H7 (cell line): ENCODE measurements at regions not wholly inside any gene's neighbourhood (a gene's known extent, or its start where the extent isn't known, plus 50 kb on each side); places are given as distances from the start of the nearest gene placed in this dataset.

Source experiments
- DNase-seq: peaks from one replicate; pipeline ENCODE4 v3.0.0; 2012
- H3K27me3 ChIP-seq: 2 replicates; pipeline ENCODE4 v1.6.0; 2011; ENCODE audit warnings: mild to moderate bottlenecking, low read length; ENCODE audit not compliant: control insufficient read depth, insufficient read depth
- H3K36me3 ChIP-seq: replicated peaks from 2 replicates; pipeline ENCODE4 v1.5.1; 2011; ENCODE audit warnings: low read length; ENCODE audit not compliant: control insufficient read depth, insufficient read depth
- H3K4me3 ChIP-seq: 2 replicates; pipeline ENCODE4 v1.5.1; 2011; ENCODE audit warnings: low read depth, mild to moderate bottlenecking, control low read depth, low read length, moderate library complexity; ENCODE audit not compliant: insufficient read depth

DNA sequence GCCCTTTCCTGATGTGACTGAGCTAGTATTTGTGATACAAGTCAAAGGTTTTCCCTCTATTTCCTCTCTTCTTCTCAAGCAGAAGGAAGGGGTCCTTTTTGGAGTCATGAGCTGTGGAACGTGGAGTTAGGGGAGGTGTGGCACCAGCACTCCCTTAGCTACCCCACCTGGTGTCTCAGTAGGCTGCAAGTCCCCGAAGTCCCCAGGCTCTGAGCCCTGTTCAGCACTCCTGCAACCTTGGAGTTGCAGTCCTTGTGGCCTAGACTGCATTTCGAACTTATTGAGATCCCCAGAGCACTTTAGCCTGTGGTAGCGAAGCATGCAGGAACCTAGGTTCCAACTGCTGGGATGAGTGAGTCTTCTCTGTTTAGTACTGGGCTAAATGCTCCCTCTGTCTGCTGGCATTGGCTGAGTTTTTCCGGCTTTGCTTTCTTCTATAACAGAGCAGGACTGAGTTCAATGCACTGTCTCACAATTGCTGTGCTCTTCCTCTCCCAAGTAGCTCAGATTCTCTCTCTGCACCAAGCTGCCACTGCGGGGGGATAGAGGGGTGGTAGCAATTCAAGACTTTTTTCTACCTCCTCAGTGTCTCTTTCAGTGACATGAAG lies 600.7 kb upstream of the CDH9 start:
- Histone ChIP-seq H3K36me3 (no peaks in the 10 kb centered on the region), H3K4me3 (no peak overlapping the region), H3K27me3 (no peaks in the 10 kb centered on the region)
- DNase-seq: no peak

GRCh38 chr5:27619982-27620381 lies 581.6 kb upstream of the CDH9 start:
- H3K36me3 ChIP-seq: no peaks in the 10 kb centered on the region
- H3K4me3 ChIP-seq: no peak overlapping the region
- DNase-seq: no peak
- H3K27me3 ChIP-seq: no peaks in the 10 kb centered on the region

- no peaks in the 10 kb centered on the region for H3K36me3 ChIP-seq
- H3K4me3 ChIP-seq: no peak overlapping the region
- no peaks in the 10 kb centered on the region for H3K27me3 ChIP-seq
- DNase-seq: no peak
These were observed 573.8 kb upstream of the CDH9 start for GRCh38 chr5:27612161-27612560.

DNA sequence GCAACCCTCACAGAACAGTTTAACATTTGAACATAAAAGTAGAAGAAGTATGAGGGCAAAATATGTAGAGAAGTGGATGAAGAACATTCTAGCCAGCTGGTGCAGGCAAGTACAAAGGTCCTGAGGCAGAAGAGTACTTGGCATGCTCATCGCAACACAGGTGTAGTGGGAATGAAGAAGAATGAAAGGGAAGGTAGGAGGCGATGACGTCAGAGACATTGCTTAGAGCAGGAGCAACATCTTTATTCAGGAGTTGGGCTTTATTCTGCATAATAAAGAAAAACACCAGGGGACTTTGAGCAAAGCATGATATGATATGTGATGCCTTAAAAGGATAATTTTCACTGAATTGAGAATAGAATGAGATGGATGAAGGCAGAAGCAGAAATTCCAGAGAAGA lies 570.6 kb upstream of the CDH9 start:
- Histone ChIP-seq H3K4me3 (no peak overlapping the region), H3K36me3 (no peaks in the 10 kb centered on the region), H3K27me3 (no peaks in the 10 kb centered on the region)
- no peak for DNase-seq

- H3K4me3 ChIP-seq: no peak overlapping the region
- DNase-seq: no peak
- no peaks in the 10 kb centered on the region for H3K27me3 ChIP-seq
- no peaks in the 10 kb centered on the region for H3K36me3 ChIP-seq
These were observed 560.2 kb upstream of the CDH9 start for GRCh38 chr5:27598576-27598975.

GRCh38 chr5:27594141-27594540 lies 555.8 kb upstream of the CDH9 start:
- Histone ChIP-seq H3K36me3 (no peaks in the 10 kb centered on the region), H3K4me3 (no peak overlapping the region), H3K27me3 (no peaks in the 10 kb centered on the region)
- no peak for DNase-seq

- Histone ChIP-seq H3K36me3 (no peaks in the 10 kb centered on the region), H3K4me3 (no peak overlapping the region), H3K27me3 (no peaks in the 10 kb centered on the region)
- DNase-seq: no peak
These were observed 553.8 kb upstream of the CDH9 start for GRCh38 chr5:27592231-27592630.

DNA sequence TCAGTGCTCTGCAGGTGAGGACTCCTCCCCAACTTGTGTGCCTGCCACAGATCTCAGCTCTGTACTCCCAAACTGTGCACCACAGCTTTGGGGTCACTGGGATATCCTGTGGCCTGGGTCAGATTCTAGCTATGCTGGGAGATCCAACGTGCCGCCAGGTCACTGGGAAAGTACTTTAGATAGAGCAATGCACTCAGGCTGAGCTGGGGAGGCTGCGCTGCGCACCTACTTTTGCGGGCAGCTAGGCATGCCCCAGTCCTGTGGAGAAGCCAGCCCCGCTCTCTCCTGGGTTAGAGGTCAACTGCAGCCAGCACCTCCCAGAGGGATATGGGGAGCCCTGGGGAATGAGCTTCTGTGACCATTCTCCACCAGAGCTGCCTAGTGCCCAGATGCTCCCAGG lies 552.1 kb upstream of the CDH9 start:
- H3K4me3 ChIP-seq: no peak overlapping the region
- DNase-seq: no peak
- no peaks in the 10 kb centered on the region for H3K27me3 ChIP-seq
- no peaks in the 10 kb centered on the region for H3K36me3 ChIP-seq

GRCh38 chr5:27578279-27578678 lies 539.9 kb upstream of the CDH9 start:
- no peak overlapping the region for H3K4me3 ChIP-seq
- no peak for DNase-seq
- H3K36me3 ChIP-seq: no peaks in the 10 kb centered on the region
- no peaks in the 10 kb centered on the region for H3K27me3 ChIP-seq

GRCh38 chr5:27571681-27572080 lies 533.3 kb upstream of the CDH9 start:
- H3K4me3 ChIP-seq: no peak overlapping the region
- no peaks in the 10 kb centered on the region for H3K36me3 ChIP-seq
- no peaks in the 10 kb centered on the region for H3K27me3 ChIP-seq
- DNase-seq: no peak

DNA sequence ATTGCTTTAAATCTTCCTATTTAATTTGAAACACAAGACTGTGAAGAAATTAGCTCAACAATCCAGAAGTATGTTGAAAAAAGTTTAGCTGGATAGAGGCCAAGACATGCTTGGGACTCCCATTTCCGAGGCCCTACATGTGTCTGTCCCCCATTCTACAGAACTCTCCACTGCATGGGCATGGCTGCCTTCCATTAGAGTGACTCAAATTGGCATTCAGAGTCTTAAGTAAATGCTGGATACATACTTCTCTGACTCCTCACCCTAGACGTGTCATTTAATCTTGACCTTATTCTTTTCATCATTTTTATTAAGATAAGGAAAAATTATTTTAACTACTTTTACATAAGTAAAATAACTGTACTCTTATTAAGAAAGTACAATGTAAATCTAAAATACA lies 530.4 kb upstream of the CDH9 start:
- Histone ChIP-seq H3K27me3 (no peaks in the 10 kb centered on the region), H3K36me3 (no peaks in the 10 kb centered on the region), H3K4me3 (no peak overlapping the region)
- no peak for DNase-seq

DNA sequence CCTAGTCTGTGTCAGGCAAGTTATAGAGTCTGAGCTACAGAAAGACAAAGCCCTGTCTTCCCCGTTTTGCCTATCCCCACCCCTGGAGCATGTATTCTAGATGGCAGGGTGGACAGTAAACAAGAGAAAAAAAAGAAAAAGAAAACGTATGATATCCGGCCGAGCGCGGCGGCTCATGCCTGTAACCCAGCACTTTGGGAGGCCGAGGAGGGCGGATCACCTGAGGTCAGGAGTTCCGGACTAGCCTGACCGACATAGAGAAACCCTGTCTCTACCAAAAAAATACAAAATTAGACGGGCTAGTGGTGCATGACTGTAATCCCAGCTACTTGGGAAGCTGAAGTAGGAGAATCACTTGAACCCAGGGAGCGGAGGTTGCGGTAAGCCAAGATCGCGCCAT lies 523.0 kb upstream of the CDH9 start:
- DNase-seq: no peak

GRCh38 chr5:27548484-27548883 lies 510.1 kb upstream of the CDH9 start:
- Histone ChIP-seq H3K4me3 (no peak overlapping the region), H3K36me3 (no peaks in the 10 kb centered on the region), H3K27me3 (no peaks in the 10 kb centered on the region)
- DNase-seq: no peak

More for the DNA sequence above, 523.0 kb upstream of the CDH9 start:
- Histone ChIP-seq H3K36me3 (no peaks in the 10 kb centered on the region), H3K4me3 (no peak overlapping the region), H3K27me3 (no peaks in the 10 kb centered on the region)

GRCh38 chr5:27535031-27535557 lies 496.7 kb upstream of the CDH9 start:
- no peak overlapping the region for H3K4me3 ChIP-seq
- no peaks in the 10 kb centered on the region for H3K36me3 ChIP-seq
- H3K27me3 ChIP-seq: no peaks in the 10 kb centered on the region
- no peak for DNase-seq

GRCh38 chr5:27532305-27532704 lies 493.9 kb upstream of the CDH9 start:
- Histone ChIP-seq H3K36me3 (no peaks in the 10 kb centered on the region), H3K4me3 (no peak overlapping the region), H3K27me3 (no peaks in the 10 kb centered on the region)
- DNase-seq: no peak

- Histone ChIP-seq H3K27me3 (no peaks in the 10 kb centered on the region), H3K36me3 (no peaks in the 10 kb centered on the region), H3K4me3 (no peak overlapping the region)
- no peak for DNase-seq
These were observed 486.1 kb upstream of the CDH9 start for GRCh38 chr5:27524515-27524914.
